DND-41 (cell line): ENCODE measurements at regions not wholly inside any gene's neighbourhood (a gene's known extent, or its start where the extent isn't known, plus 50 kb on each side); places are given as distances from the start of the nearest gene placed in this dataset.

ENCODE experiments used
- ATAC-seq: fragments of 200-7000 bp; cut with Tn5 transposase; 3 replicates; pipeline ENCODE4 v1.9.1; 2021; ENCODE audit warnings: low read depth; ENCODE audit not compliant: insufficient read depth
- DNase-seq: peaks from one replicate; pipeline ENCODE4 v3.0.0-alpha.2; 2020
- H2AFZ ChIP-seq: 2 replicates; pipeline ENCODE4 v1.6.0; 2012; ENCODE audit warnings: low read depth, low read length
- H3K27ac ChIP-seq: 2 replicates; pipeline ENCODE4 v1.5.1; 2012; ENCODE audit warnings: low read length, inconsistent platforms
- H3K27me3 ChIP-seq: fragments of 200-600 bp; sonication (generic); 2 replicates; pipeline ENCODE4 v1.6.0; 2012; ENCODE audit warnings: low read length, mild to moderate bottlenecking, inconsistent platforms; ENCODE audit not compliant: insufficient read depth, poor library complexity
- H3K36me3 ChIP-seq: 2 replicates; pipeline ENCODE4 v1.5.1; 2012; ENCODE audit warnings: low read length, inconsistent platforms; ENCODE audit not compliant: insufficient read depth
- H3K4me1 ChIP-seq: 2 replicates; pipeline ENCODE4 v1.5.1; 2012; ENCODE audit warnings: mild to moderate bottlenecking, low read length; ENCODE audit not compliant: insufficient read depth
- H3K4me2 ChIP-seq: 2 replicates; pipeline ENCODE4 v1.6.0; 2012; ENCODE audit warnings: mild to moderate bottlenecking, moderate library complexity, low read length, inconsistent platforms; ENCODE audit not compliant: insufficient read depth
- H3K4me3 ChIP-seq, 2 experiments: fragments of 200-600 bp in 1 of 2; shearing (Covaris generic) in 1 of 2; 2 replicates each; pipeline ENCODE4 v1.5.1; 2012 to 2016; ENCODE audit warnings: inconsistent platforms in 2 of 2, low read length in 2 of 2, mild to moderate bottlenecking in 2 of 2, low read depth in 1 of 2, moderate library complexity in 1 of 2
- H3K79me2 ChIP-seq: 2 replicates; pipeline ENCODE4 v1.6.0; 2012; ENCODE audit warnings: low read length, inconsistent platforms; ENCODE audit not compliant: insufficient read depth
- H3K9ac ChIP-seq: 2 replicates; pipeline ENCODE4 v1.6.0; 2012; ENCODE audit warnings: low read depth, mild to moderate bottlenecking, inconsistent platforms, low read length, moderate library complexity
- H3K9me3 ChIP-seq: 2 replicates; pipeline ENCODE4 v1.5.1; 2012; ENCODE audit warnings: low read length, moderate library complexity, mild to moderate bottlenecking, inconsistent platforms; ENCODE audit not compliant: insufficient read depth, severe bottlenecking
- H4K20me1 ChIP-seq: 2 replicates; pipeline ENCODE4 v1.6.0; 2012; ENCODE audit warnings: low read length; ENCODE audit not compliant: insufficient read depth
- CTCF ChIP-seq: IDR thresholded peaks from 2 replicates; pipeline ENCODE4 v1.5.1; 2012; ENCODE audit warnings: borderline replicate concordance, low read length, moderate library complexity, mild to moderate bottlenecking; ENCODE audit not compliant: poor library complexity, severe bottlenecking; ENCODE audit errors: extremely low read depth
- EZH2 ChIP-seq: IDR thresholded peaks from 3 replicates; pipeline ENCODE4 v1.6.1; 2012; ENCODE audit warnings: borderline replicate concordance, low read depth, mild to moderate bottlenecking, moderate library complexity, low read length, inconsistent platforms; ENCODE audit not compliant: severe bottlenecking

- H3K4me2 ChIP-seq, result no peak overlapping the region
- no peak overlapping the region for H3K4me3 ChIP-seq
- H3K36me3 ChIP-seq, result no peaks in the 10 kb centered on the region
- H3K9ac ChIP-seq, result no peak overlapping the region
- H3K27me3 ChIP-seq, result no peaks in the 10 kb centered on the region
- ATAC-seq, result no peak
- no peaks in the 10 kb centered on the region for H3K9me3 ChIP-seq
- no peaks in the 10 kb centered on the region; the same call in 1 of the 2 replicates for H3K4me1 ChIP-seq
- no peaks in the 10 kb centered on the region for H4K20me1 ChIP-seq
- no peak overlapping the region for H3K27ac ChIP-seq
- no peak for TF ChIP-seq CTCF
- no peak for TF ChIP-seq EZH2
- H3K79me2 ChIP-seq, result no peaks in the 10 kb centered on the region
- no peak for DNase-seq
- no peak overlapping the region for H2AFZ ChIP-seq
These were observed 533.4 kb downstream of the CSNK1G3 start for GRCh38 chr5:124045412-124045811.

DNA sequence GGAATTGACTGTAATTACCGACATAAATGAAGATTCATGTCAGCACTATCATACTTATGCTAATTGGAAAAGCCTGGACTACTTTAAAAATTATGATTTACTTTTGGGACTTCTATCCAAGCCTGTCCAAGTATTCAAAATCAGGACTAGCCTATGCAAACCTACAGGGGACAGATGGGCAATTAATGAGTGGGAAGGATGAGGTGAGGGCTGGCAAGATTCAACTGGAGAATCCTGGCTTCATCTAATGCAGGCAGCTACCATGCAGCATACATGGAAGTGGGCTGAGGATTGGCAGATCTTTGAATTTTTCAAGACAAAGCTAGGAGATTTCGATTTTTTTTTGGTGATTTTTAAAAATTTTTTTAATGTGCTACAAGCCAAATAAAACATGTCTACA is 532.6 kb downstream of the CSNK1G3 start:
- Histone ChIP-seq H3K4me3 (no peak overlapping the region), H3K4me2 (no peak overlapping the region), H3K9ac (no peak overlapping the region), H3K27me3 (no peaks in the 10 kb centered on the region), H3K4me1 (no peaks in the 10 kb centered on the region; the same call in 1 of the 2 replicates), H3K36me3 (no peaks in the 10 kb centered on the region), H3K9me3 (no peaks in the 10 kb centered on the region), H4K20me1 (no peaks in the 10 kb centered on the region), H3K79me2 (no peaks in the 10 kb centered on the region), H2AFZ (no peak overlapping the region), H3K27ac (no peak overlapping the region)
- DNase-seq, result no peak
- no peak for TF ChIP-seq CTCF
- TF ChIP-seq EZH2, result no peak
- ATAC-seq, result no peak

GRCh38 chr5:124043456-124043855 is 531.5 kb downstream of the CSNK1G3 start:
- DNase-seq (no peak), ATAC-seq (no peak)
- H3K4me1 ChIP-seq, result no peaks in the 10 kb centered on the region; the same call in 1 of the 2 replicates
- no peaks in the 10 kb centered on the region for H3K9me3 ChIP-seq
- no peak overlapping the region for H3K4me3 ChIP-seq
- H3K27ac ChIP-seq, result no peak overlapping the region
- H3K27me3 ChIP-seq, result no peaks in the 10 kb centered on the region
- H3K79me2 ChIP-seq, result no peaks in the 10 kb centered on the region
- no peak overlapping the region for H3K9ac ChIP-seq
- no peaks in the 10 kb centered on the region for H4K20me1 ChIP-seq
- TF ChIP-seq EZH2, result no peak
- TF ChIP-seq CTCF, result peak; percentile 23
- no peak overlapping the region for H3K4me2 ChIP-seq
- no peaks in the 10 kb centered on the region for H3K36me3 ChIP-seq
- no peak overlapping the region for H2AFZ ChIP-seq

DNA sequence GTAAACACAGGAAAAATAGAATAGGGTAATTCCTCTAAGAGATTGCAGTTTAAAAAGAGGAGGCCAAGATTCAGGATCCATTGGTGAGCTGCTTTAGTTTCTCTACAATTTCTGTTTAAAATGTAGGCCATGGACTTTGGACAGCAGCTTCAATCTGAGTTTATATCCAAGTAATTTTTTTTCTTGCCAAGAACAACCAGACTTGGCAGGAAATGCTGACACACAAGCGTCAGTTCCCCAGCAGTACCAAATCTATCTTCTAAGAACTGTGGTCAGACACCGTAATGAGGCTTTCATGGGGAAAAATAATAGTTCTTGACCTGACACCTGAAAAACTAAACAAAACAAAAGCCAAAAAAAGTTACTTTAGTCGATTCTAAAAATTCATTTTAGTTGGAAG is 528.8 kb downstream of the CSNK1G3 start:
- Histone ChIP-seq H3K4me1 (no peaks in the 10 kb centered on the region; the same call in 1 of the 2 replicates), H3K27ac (no peak overlapping the region), H3K36me3 (no peaks in the 10 kb centered on the region), H3K9me3 (no peaks in the 10 kb centered on the region), H2AFZ (no peak overlapping the region), H3K27me3 (no peaks in the 10 kb centered on the region), H3K4me3 (no peak overlapping the region), H3K9ac (no peak overlapping the region), H3K79me2 (no peaks in the 10 kb centered on the region), H4K20me1 (no peaks in the 10 kb centered on the region), H3K4me2 (no peak overlapping the region)
- ATAC-seq (no peak), DNase-seq (no peak)
- TF ChIP-seq CTCF (no peak), EZH2 (no peak)
